ENCODE measurements at regions not wholly inside any gene's neighbourhood (a gene's known extent, or its start where the extent isn't known, plus 50 kb on each side); places are given as distances from the start of the nearest gene placed in this dataset.

DNA sequence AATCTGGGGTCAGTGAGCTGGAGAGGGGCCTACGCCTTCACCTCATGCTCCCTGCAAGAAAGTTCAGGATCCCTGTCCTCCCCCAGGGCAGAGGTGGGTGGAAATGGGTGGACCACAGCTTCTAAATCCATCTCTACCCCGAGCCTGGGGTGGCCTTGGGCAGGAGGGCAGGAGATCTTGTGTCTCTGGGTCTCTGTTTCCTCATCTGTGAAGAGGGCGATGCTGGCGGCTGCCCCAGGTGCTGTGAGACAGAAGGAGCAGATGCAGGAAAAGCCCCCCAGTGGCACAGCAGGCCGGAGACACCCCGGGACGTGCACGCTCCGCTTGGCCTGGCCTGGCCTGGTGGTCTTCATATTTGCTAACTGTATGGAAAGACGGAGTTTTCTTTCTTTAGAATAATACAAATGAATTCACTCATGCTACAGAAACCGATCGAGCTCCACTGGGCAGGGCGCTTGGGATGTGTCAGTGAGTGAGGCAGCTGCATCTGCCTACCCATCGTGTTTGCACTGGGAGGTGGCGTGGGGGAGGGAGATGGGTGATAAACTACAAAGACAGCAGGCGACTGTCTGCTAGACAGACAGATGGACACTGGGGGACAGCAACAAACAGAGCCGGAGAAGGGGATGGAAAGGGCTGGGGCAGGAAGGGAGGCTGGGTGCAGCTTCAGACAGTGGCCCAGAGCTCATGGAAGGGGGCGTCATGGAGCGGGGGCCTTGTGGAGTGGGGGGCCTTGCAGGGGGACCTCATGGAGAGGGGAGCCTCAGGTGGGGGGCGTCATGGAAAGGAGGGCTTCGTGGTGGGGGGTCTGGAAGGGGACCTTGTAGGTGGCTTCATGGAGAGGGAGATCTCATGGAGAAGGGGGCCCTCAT lies 136.2 kb downstream of the CPZ start:
- TF ChIP-seq ELF4 (IDR thresholded peaks at IDR 0.05) (no peak), NFRKB (IDR thresholded peaks at IDR 0.05) (no peak), FOXM1 (IDR thresholded peaks at IDR 0.05; ENCODE audit: borderline replicate concordance) (no peak), SP1 (IDR thresholded peaks at IDR 0.05) (no peak), ARNT (IDR thresholded peaks at IDR 0.05) (no peak), SUZ12 (IDR thresholded peaks at IDR 0.05) (no peak), FOXA1 (IDR thresholded peaks at IDR 0.05) (no peak), CTBP1 (IDR thresholded peaks at IDR 0.05; ENCODE audit: borderline replicate concordance) (no peak), ZNF384 (IDR thresholded peaks at IDR 0.05) (no peak), TARDBP (IDR thresholded peaks at IDR 0.05) (no peak), LEF1 (IDR thresholded peaks at IDR 0.05; ENCODE audit: borderline replicate concordance) (no peak)
- TF ChIP-seq, protein P1, sequence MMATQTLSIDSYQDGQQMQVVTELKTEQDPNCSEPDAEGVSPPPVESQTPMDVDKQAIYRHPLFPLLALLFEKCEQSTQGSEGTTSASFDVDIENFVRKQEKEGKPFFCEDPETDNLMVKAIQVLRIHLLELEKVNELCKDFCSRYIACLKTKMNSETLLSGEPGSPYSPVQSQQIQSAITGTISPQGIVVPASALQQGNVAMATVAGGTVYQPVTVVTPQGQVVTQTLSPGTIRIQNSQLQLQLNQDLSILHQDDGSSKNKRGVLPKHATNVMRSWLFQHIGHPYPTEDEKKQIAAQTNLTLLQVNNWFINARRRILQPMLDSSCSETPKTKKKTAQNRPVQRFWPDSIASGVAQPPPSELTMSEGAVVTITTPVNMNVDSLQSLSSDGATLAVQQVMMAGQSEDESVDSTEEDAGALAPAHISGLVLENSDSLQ (IDR thresholded peaks at IDR 0.05), result no peak
